ENCODE measurements at regions not wholly inside any gene's neighbourhood (a gene's known extent, or its start where the extent isn't known, plus 50 kb on each side); places are given as distances from the start of the nearest gene placed in this dataset.

DNA sequence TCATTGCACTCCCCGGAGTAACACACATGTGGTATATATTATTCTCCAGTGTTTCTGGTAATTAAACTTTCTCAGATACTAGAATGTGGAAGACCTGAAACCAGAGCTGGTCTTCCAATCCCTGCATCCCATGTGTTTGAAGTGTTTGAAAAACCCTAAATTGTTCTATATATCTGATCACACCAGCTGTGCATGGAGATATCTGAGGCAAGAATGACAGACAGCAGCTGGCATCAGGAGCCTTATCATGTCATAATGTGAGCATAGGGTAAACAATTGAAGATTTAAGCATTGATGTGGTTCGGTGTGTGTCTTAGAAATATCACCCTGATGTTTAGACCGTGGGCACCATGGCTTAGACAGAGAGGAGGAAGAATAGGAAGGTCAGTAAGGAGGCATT, 251.0 kb downstream of the CDH11 start:
- in situ Hi-C loops (cut with MboI; ENCODE audit: low pct_ligation_motif_present in 1 of 4, low pct_unique_long_range_greater_than_20kb in 1 of 4, low sequenced_read_pairs in 3 of 4) = no loop called here
- no peaks in the 10 kb centered on the region for H3K36me3 ChIP-seq
- H3K27ac ChIP-seq = no peak overlapping the region
- WGBS, 2 donors (ENCODE audit: low coverage in 1 of 2) = 44 to 52% methylated on average over 3 of the region's 3 CpGs
- no peak overlapping the region for H3K4me3 ChIP-seq
- intact Hi-C loops (cut with DNase I; ENCODE audit: low total_unique reads) = no loop called here
- no peak for DNase-seq
- H3K4me1 ChIP-seq = no peaks in the 10 kb centered on the region
- H3K9me3 ChIP-seq = no peaks in the 10 kb centered on the region
- no peaks in the 10 kb centered on the region for H3K27me3 ChIP-seq
- no peak for TF ChIP-seq CTCF (IDR thresholded peaks at IDR 0.05)
- no peak for TF ChIP-seq EP300 (IDR thresholded peaks at IDR 0.05; ENCODE audit: low read depth)
- TF ChIP-seq POLR2A (IDR thresholded peaks at IDR 0.05) = no peak
- no peak for TF ChIP-seq POLR2AphosphoS5 (IDR thresholded peaks at IDR 0.05)

DNA sequence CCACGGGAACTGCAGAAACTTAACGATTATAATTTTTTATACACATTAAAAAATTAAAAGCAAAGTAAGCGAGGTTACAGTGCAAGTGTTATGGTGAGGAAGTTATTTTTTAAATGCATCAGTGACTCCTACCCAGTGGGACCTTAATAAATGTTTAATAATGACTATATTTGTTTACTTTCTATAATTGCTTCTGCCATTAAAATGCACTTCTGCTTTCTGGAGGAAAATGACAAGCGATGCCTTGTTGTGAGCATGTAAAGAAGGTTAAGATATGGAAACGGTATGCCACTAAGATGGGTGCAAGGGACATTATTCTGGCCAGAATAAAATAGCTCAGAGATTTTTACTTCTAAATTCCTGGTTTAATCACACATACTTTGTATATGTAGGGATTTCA, 252.1 kb downstream of the CDH11 start:
- no peak overlapping the region for H3K4me3 ChIP-seq
- in situ Hi-C loops (cut with MboI; ENCODE audit: low pct_ligation_motif_present in 1 of 4, low pct_unique_long_range_greater_than_20kb in 1 of 4, low sequenced_read_pairs in 3 of 4) = no loop called here

DNA sequence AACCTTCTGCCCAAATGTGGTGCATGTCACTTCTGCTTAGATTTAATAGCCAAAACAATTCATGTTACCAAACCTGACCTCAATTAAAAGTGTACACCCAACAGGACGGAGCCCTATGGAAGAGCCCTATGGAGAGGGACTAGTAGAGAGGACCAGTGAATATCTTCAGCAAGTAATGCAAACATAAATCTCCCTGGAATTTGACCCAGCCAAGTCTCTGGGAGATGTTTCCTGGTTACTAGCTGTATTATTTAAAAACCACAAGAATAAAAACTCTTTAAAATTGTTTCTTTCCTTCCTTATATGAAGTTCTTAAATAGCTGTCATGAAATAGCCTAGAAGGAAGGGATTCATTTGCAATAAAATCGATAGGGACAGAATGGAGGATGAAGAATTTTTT, 255.8 kb downstream of the CDH11 start:
- no peak for TF ChIP-seq POLR2A (IDR thresholded peaks at IDR 0.05)
- no peak for TF ChIP-seq POLR2AphosphoS5 (IDR thresholded peaks at IDR 0.05)
- TF ChIP-seq CTCF (IDR thresholded peaks at IDR 0.05) = no peak
- TF ChIP-seq EP300 (IDR thresholded peaks at IDR 0.05; ENCODE audit: low read depth) = no peak
- intact Hi-C loops (cut with DNase I; ENCODE audit: low total_unique reads) = no loop called here
- DNase-seq = no peak
- H3K4me1 ChIP-seq = no peaks in the 10 kb centered on the region
- no peak overlapping the region for H3K4me3 ChIP-seq
- H3K27ac ChIP-seq = no peak overlapping the region
- WGBS, 2 donors (ENCODE audit: low coverage in 1 of 2) = 62 to 80% methylated on average over 2 of the region's 2 CpGs
- H3K9me3 ChIP-seq = no peaks in the 10 kb centered on the region
- in situ Hi-C loops (cut with MboI; ENCODE audit: low pct_ligation_motif_present in 1 of 4, low pct_unique_long_range_greater_than_20kb in 1 of 4, low sequenced_read_pairs in 3 of 4) = no loop called here
- H3K36me3 ChIP-seq = no peaks in the 10 kb centered on the region
- H3K27me3 ChIP-seq = no peaks in the 10 kb centered on the region

More for the DNA sequence above, 252.1 kb downstream of the CDH11 start:
- Histone ChIP-seq H3K9me3 (no peaks in the 10 kb centered on the region), H3K27me3 (no peaks in the 10 kb centered on the region), H3K27ac (no peak overlapping the region), H3K36me3 (no peaks in the 10 kb centered on the region), H3K4me1 (no peaks in the 10 kb centered on the region)
- WGBS, 2 donors (ENCODE audit: low coverage in 1 of 2) = 73 to 75% methylated on average over 5 of the region's 5 CpGs
- DNase-seq = no peak
- intact Hi-C loops (cut with DNase I; ENCODE audit: low total_unique reads) = no loop called here
- TF ChIP-seq POLR2A (IDR thresholded peaks at IDR 0.05) (no peak), POLR2AphosphoS5 (IDR thresholded peaks at IDR 0.05) (no peak), EP300 (IDR thresholded peaks at IDR 0.05; ENCODE audit: low read depth) (no peak), CTCF (IDR thresholded peaks at IDR 0.05) (no peak)

DNA sequence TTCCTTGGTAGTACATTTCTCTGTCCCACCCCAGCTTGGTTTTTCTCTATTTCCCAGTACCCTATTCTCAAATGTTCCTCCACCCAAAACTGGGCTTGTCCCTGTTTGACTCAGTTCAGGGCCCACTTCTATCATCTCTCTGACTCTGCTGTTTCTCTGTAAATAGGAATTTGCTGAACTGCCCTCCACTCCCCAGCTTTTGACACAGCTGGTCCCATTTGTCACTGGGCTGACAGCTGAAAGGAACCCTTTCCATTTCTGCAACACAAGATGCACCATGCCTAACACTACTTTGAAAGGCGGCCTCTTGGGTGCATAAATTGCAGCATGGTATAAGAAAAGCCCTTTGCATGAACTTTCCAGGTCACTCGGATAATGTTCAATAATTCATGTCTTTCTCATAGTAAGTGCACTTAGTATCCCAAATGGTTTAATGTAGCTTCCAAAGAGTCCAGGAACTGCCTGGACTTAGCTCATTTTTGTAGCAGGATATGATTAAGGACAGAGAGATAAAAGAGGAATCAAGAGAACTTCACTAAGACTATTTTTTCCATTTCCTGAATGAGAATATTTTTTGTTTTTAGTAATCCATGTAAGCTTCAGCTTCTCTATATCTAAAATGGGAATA, 256.7 kb downstream of the CDH11 start:
- H3K4me1 ChIP-seq = no peaks in the 10 kb centered on the region
- H3K27me3 ChIP-seq = no peaks in the 10 kb centered on the region
- no peak for DNase-seq
- 80 to 83% methylated on average over 2 of the region's 2 CpGs for WGBS, 2 donors (ENCODE audit: low coverage in 1 of 2)
- TF ChIP-seq POLR2A (IDR thresholded peaks at IDR 0.05) = no peak
- TF ChIP-seq CTCF (IDR thresholded peaks at IDR 0.05) = no peak
- no peak for TF ChIP-seq EP300 (IDR thresholded peaks at IDR 0.05; ENCODE audit: low read depth)
- no peak for TF ChIP-seq POLR2AphosphoS5 (IDR thresholded peaks at IDR 0.05)
- intact Hi-C loops (cut with DNase I; ENCODE audit: low total_unique reads) = no loop called here
- H3K4me3 ChIP-seq = no peak overlapping the region
- no peaks in the 10 kb centered on the region for H3K9me3 ChIP-seq
- in situ Hi-C loops (cut with MboI; ENCODE audit: low pct_ligation_motif_present in 1 of 4, low pct_unique_long_range_greater_than_20kb in 1 of 4, low sequenced_read_pairs in 3 of 4) = no loop called here
- H3K27ac ChIP-seq = peak overlapping the region in 2 of 4 donors; percentile 5 to 42
- H3K36me3 ChIP-seq = no peaks in the 10 kb centered on the region

Data from transverse colon (tissue), 4 donors.